Coronary artery (tissue), 2 donors: ENCODE measurements at regions not wholly inside any gene's neighbourhood (a gene's known extent, or its start where the extent isn't known, plus 50 kb on each side); places are given as distances from the start of the nearest gene placed in this dataset.

Experiments used
- DNase-seq: peaks from one replicate; pipeline ENCODE4 v3.0.0-alpha.2; 2017; ENCODE audit warnings: low spot score
- H3K27ac ChIP-seq, 2 donors: fragments of 200-600 bp; sonication (generic); one replicate each; pipeline ENCODE4 v1.5.1; 2016 to 2019
- H3K4me3 ChIP-seq: fragments of 200-600 bp; sonication (generic); 2 replicates; pipeline ENCODE4 v1.5.1; 2016; ENCODE audit warnings: mild to moderate bottlenecking, moderate library complexity
- TF ChIP-seq, protein P1 (sequence below): fragments of 200-600 bp; sonication (generic); IDR thresholded peaks from one replicate; pipeline ENCODE4 v1.5.1; 2019; ENCODE audit warnings: antibody characterized with exemption

DNA sequence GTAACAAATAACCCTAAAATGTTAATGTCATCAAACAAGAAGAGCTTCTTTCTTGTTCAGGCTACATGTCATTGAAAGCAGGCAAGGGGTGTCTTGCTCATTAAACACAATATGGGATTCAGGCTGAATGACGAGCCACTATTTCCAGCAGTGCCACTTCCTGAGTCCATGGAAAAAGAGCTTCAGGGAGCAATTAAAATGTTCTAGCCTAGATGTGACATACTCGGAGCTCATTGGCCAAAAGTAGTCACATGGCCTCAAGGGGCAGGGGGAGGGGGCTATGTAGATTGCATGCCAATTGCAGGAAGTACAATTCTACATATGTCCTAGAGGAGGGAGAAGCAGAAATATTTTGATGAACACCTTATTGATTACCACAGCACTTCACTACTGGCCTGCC lies 685.3 kb upstream of the ADGRL2 start:
- Histone ChIP-seq H3K4me3 (no peak overlapping the region), H3K27ac (no peak overlapping the region)
- TF ChIP-seq, protein P1, sequence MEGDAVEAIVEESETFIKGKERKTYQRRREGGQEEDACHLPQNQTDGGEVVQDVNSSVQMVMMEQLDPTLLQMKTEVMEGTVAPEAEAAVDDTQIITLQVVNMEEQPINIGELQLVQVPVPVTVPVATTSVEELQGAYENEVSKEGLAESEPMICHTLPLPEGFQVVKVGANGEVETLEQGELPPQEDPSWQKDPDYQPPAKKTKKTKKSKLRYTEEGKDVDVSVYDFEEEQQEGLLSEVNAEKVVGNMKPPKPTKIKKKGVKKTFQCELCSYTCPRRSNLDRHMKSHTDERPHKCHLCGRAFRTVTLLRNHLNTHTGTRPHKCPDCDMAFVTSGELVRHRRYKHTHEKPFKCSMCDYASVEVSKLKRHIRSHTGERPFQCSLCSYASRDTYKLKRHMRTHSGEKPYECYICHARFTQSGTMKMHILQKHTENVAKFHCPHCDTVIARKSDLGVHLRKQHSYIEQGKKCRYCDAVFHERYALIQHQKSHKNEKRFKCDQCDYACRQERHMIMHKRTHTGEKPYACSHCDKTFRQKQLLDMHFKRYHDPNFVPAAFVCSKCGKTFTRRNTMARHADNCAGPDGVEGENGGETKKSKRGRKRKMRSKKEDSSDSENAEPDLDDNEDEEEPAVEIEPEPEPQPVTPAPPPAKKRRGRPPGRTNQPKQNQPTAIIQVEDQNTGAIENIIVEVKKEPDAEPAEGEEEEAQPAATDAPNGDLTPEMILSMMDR, result no peak
- no peak for DNase-seq

DNA sequence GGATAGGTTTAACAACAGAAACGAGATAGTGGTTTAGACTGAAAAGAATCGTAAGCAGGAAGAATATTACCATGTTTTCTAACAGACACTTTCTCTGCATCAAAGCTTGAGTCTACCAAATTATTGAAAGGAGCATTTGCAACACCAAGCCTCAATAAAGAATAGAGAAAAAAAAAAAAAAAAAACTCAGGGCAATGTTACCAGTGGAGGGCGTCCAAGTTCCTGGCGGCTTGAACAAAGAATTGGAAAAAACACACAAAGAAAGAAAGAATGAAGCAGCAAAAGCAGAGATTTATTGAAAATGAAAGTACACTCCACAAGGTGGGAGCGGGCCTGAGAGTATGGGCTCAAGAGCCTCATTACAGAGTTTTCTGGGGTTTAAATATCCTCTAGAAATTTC lies 686.5 kb upstream of the ADGRL2 start:
- Histone ChIP-seq H3K4me3 (no peak overlapping the region), H3K27ac (no peak overlapping the region)
- TF ChIP-seq, protein P1, result no peak
- no peak for DNase-seq

DNA sequence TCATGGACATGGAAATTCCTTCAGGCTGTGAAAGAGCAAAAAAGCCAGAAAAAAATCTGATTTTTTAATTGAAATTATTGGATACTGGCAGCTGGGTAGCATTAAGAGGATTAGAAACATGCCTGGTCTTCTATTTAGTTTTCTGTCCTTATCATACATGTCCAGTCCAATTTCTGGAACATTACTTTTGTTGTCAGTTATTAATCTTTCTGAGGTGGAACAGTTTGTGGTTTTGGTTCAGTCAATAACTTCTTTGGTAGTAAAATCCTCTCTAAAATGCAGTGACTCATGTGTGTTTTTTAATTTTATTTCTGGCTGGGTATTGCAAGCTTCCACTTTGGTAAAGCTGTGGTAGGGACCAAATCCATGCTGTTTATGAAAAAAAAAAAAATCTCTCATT lies 687.0 kb upstream of the ADGRL2 start:
- Histone ChIP-seq H3K4me3 (no peak overlapping the region), H3K27ac (no peak overlapping the region)
- TF ChIP-seq, protein P1, result no peak
- no peak for DNase-seq

DNA sequence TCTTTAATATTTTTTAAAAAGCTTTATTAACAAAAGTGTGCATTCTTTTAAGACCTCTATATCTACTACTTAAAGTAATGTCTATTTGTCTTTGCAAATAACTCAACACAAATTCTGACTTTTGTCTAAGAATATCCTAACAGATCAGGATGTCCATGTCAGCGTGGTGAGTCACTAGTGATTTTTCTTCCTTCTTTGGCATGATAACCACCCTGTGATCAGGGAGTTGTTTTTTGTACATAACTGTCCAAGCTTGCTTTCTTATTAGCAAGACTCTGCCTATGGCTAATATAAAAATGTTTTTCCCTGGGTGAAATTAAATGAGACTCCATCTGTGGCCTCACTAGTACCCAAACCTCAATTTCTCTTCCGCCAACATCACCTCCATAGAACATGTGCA lies 688.9 kb upstream of the ADGRL2 start:
- no peak for DNase-seq
- H3K27ac ChIP-seq, result no peak overlapping the region
- H3K4me3 ChIP-seq, result no peak overlapping the region
- TF ChIP-seq, protein P1, result no peak

DNA sequence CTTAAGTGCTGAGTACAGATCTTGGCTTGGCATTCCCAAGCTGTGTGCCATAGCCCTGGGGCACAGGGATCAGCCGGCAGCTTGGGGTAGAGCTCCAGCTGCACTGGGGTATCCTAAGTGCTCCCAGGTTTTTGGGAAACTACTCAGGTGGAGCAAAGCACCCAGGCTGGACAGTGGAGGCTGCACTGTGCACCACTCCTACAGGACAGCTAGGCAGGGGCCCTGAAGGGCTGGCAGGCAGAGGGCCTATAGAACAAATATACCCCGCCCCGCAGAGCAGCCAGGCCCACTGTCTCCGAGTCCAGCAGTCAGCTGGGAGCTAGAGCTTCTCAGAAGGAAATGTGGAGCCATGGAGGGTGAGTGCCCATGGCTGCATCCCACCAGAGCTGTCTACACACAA lies 691.7 kb upstream of the ADGRL2 start:
- no peak overlapping the region for H3K27ac ChIP-seq
- TF ChIP-seq, protein P1, result no peak
- no peak overlapping the region for H3K4me3 ChIP-seq
- DNase-seq, result no peak

DNA sequence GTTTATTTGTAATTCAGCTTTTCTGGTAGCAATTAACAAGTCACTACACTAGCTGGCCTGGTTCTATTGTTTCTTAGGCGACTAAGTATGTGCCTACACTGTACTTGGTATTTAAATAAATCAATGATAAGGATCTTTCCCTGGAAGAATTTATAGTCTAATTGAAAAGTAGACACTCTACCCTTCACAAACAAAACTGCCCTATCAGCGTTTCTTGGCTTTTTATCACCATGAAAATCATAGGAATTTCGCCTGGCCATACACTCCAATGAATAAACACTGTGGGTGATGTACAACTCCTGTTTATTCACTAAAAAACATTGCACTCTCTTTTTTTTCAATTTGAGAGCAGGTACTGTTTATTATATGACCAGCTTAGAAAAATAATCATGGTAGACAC lies 702.9 kb upstream of the ADGRL2 start:
- TF ChIP-seq, protein P1, result no peak
- no peak for DNase-seq
- Histone ChIP-seq H3K27ac (no peak overlapping the region), H3K4me3 (no peak overlapping the region)

DNA sequence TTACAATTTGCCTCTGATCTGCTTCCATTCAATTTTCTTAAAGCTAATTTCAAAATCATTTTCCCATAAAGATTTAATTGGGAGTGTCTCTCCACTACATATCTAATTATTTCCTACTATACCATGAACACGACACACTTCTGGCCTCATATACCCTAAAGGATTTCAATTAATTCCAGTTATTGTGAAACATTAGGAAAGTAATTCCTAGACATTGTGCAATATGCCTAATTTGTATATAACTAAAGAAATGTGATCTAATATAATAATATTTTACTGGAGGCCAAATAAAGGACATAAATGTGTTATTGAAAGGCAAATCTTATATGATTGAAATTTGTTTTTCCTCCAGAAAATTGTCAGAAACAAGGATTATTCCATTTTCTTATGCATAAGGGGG lies 727.2 kb upstream of the ADGRL2 start:
- Histone ChIP-seq H3K4me3 (no peak overlapping the region), H3K27ac (no peak overlapping the region)
- no peak for DNase-seq
- TF ChIP-seq, protein P1, result no peak
